ENCODE measurements at regions not wholly inside any gene's neighbourhood (a gene's known extent, or its start where the extent isn't known, plus 50 kb on each side); places are given as distances from the start of the nearest gene placed in this dataset.

DNA sequence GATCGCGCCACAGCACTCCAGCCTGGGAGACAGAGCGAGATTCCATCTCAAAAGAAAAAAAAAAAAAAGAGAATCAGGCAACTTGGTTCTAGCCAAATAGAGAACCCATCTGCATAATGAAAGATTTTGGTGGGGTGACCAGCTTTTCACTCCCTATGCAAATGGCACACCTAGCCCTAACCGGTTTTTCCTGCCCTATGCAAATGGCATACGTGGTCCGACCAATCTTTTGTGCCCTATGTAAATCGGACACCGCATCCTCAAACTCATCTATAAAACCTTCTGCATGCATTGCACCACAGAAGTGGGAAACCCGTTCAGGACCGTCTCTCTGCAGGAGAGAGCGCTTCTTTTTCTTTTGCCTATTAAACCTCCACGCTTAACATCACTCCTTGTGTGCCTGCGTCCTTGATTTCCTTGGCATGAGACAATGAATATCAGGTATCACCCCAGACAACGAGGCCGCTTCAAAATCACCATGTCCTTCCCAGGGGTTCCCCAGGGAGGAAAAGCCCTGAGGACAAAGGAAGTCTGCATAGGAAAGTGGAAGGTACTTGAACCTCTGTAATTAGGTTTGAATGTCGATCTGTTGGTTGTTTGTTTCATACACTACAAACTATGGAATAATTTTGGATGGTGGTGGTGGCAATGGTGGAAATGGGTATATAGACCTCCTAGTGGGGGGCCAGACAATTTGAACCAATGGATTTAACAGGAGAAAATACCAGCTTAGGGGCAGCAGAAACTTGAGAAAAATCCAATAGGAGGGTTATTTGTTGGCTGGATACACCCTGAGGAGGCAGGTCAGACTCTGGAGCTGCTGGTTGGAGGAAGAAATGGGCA lies 396.2 kb downstream of the TYW1 start:
- no peaks in the 10 kb centered on the region for H3K9me3 ChIP-seq (ENCODE audit: severe bottlenecking)
- TF ChIP-seq, protein P1, sequence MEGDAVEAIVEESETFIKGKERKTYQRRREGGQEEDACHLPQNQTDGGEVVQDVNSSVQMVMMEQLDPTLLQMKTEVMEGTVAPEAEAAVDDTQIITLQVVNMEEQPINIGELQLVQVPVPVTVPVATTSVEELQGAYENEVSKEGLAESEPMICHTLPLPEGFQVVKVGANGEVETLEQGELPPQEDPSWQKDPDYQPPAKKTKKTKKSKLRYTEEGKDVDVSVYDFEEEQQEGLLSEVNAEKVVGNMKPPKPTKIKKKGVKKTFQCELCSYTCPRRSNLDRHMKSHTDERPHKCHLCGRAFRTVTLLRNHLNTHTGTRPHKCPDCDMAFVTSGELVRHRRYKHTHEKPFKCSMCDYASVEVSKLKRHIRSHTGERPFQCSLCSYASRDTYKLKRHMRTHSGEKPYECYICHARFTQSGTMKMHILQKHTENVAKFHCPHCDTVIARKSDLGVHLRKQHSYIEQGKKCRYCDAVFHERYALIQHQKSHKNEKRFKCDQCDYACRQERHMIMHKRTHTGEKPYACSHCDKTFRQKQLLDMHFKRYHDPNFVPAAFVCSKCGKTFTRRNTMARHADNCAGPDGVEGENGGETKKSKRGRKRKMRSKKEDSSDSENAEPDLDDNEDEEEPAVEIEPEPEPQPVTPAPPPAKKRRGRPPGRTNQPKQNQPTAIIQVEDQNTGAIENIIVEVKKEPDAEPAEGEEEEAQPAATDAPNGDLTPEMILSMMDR (IDR thresholded peaks at IDR 0.05; ENCODE audit: low read depth, low read length): no peak
- DNase-seq: no peak
- H3K27ac ChIP-seq: no peak overlapping the region
- H3K36me3 ChIP-seq: no peaks in the 10 kb centered on the region
- H3K4me3 ChIP-seq (ENCODE audit: low read depth, low read length): no peak overlapping the region
- H3K27me3 ChIP-seq (ENCODE audit: insufficient read depth, low read depth, severe bottlenecking): no peaks in the 10 kb centered on the region

DNA sequence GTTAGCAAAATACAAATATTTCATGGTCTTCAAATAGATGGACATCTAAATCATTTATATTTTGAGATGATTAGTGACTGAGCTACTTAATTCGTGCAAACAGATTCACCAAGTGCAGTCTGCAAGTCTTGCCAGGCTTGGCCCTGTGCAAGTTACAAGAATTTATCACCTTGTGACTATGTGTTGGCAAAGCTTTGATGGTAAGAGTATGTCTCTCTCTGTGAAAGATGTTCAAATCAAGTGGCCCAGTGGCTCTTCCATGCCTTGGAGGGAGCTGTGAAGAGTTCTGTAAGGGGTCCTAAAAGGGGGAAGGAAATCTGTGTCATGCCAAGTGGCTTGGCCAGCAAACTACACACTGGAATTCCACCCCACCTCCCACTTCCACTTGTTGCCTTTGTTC lies 397.3 kb downstream of the TYW1 start:
- no peak overlapping the region for H3K27ac ChIP-seq
- no peaks in the 10 kb centered on the region for H3K27me3 ChIP-seq (ENCODE audit: insufficient read depth, low read depth, severe bottlenecking)
- H3K9me3 ChIP-seq (ENCODE audit: severe bottlenecking): no peaks in the 10 kb centered on the region
- TF ChIP-seq, protein P1 (IDR thresholded peaks at IDR 0.05; ENCODE audit: low read depth, low read length): no peak
- H3K4me3 ChIP-seq (ENCODE audit: low read depth, low read length): no peak overlapping the region
- no peaks in the 10 kb centered on the region for H3K36me3 ChIP-seq
- no peak for DNase-seq

DNA sequence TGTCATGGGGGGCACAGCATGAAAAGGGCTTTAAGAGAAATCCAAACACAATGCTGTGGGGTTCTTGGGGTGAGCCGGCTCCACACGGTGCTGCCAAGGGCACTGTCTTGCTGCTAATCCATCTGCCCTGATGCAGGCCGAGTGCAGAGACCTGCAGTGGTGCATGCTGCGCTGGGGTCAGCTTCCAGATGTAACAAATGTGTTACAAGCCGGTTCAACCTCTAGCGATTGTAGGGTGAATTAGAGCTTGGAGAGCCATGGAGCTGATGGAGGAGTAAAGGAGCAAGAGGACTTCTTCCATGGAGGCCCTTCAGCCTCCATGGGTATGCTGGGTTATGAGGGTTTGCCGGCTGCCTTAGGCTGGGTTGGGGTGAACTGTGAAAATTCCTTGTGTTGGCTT lies 402.3 kb downstream of the TYW1 start:
- Histone ChIP-seq H3K4me3 (ENCODE audit: low read depth, low read length) (no peak overlapping the region), H3K27me3 (ENCODE audit: insufficient read depth, low read depth, severe bottlenecking) (no peaks in the 10 kb centered on the region), H3K9me3 (ENCODE audit: severe bottlenecking) (no peaks in the 10 kb centered on the region), H3K36me3 (no peaks in the 10 kb centered on the region), H3K27ac (no peak overlapping the region)
- TF ChIP-seq, protein P1 (IDR thresholded peaks at IDR 0.05; ENCODE audit: low read depth, low read length): no peak
- no peak for DNase-seq

DNA sequence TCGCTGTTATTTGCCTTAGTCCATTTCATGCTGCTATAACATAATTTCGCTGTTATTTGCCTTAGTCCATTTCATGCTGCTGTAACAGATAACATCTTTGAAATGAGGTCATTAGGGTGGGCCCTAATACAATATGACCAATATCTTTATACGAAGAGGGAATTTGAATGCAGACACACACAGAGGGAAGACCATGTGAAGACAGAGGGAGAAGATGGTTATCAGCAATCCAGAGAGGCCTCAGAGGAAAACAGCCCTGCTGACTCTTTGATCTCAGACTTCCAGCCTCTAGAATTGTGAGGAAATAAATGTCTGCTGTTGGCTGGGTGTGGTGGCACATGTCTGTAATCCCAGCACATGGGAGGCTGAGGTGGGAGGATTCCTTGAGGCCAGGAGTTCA lies 404.9 kb downstream of the TYW1 start:
- Histone ChIP-seq H3K4me3 (ENCODE audit: low read depth, low read length) (no peak overlapping the region), H3K27me3 (ENCODE audit: insufficient read depth, low read depth, severe bottlenecking) (no peaks in the 10 kb centered on the region), H3K9me3 (ENCODE audit: severe bottlenecking) (peaks cover 4% of the 10 kb centered on the region), H3K36me3 (no peaks in the 10 kb centered on the region), H3K27ac (no peak overlapping the region)
- TF ChIP-seq, protein P1 (IDR thresholded peaks at IDR 0.05; ENCODE audit: low read depth, low read length): no peak
- DNase-seq: no peak

DNA sequence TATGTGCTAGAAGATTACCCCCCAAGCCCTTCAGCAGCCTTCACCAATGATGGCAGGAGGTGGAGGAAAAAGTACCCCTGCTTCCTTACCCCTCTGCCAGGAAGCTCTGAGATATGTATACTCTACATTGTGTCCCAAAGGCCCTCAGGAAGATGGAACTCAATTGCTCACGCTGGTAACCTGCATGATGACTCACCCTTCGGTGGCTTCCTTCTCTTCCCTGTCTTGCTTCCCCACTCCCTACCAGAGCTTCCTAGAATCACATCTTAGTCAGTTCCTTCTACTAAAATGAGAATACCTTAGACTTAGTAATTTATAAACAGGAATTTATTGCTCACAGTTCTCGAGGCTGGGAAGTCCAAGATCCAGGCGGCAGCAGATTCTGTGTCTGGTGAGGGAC lies 405.6 kb downstream of the TYW1 start:
- TF ChIP-seq, protein P1 (IDR thresholded peaks at IDR 0.05; ENCODE audit: low read depth, low read length): no peak
- Histone ChIP-seq H3K27ac (no peak overlapping the region), H3K27me3 (ENCODE audit: insufficient read depth, low read depth, severe bottlenecking) (no peaks in the 10 kb centered on the region), H3K9me3 (ENCODE audit: severe bottlenecking) (peaks cover 4% of the 10 kb centered on the region), H3K4me3 (ENCODE audit: low read depth, low read length) (no peak overlapping the region), H3K36me3 (no peaks in the 10 kb centered on the region)
- DNase-seq: no peak

DNA sequence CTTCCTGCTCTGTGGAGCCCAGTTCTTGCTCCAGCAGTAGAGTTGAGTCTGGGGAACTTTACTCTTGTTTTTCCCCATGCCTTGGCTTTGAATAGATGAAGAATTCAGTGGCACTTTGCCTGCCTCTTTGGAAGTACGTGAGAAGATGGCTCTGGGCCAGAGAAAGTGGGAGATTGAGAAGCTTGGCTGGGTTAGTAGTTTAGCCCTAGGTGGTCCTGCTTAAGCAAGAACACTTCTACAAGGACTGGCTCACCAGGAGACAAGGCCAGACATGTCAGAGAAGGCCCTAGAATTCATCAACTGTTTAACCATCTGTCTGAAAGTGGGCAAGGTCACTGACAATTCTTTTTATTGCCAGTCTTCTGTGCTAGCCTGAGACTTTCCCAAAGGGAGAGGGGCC lies 410.3 kb downstream of the TYW1 start:
- Histone ChIP-seq H3K36me3 (no peaks in the 10 kb centered on the region), H3K27ac (no peak overlapping the region), H3K9me3 (ENCODE audit: severe bottlenecking) (peaks cover 4% of the 10 kb centered on the region), H3K4me3 (ENCODE audit: low read depth, low read length) (no peak overlapping the region), H3K27me3 (ENCODE audit: insufficient read depth, low read depth, severe bottlenecking) (no peaks in the 10 kb centered on the region)
- no peak for DNase-seq
- TF ChIP-seq, protein P1 (IDR thresholded peaks at IDR 0.05; ENCODE audit: low read depth, low read length): no peak
